Gastrocnemius medialis (tissue), 4 donors: ENCODE measurements at regions not wholly inside any gene's neighbourhood (a gene's known extent, or its start where the extent isn't known, plus 50 kb on each side); places are given as distances from the start of the nearest gene placed in this dataset.

ENCODE experiments used
- ATAC-seq, 2 donors: fragments of 150-250 bp; one replicate each; pipeline ENCODE4 v1.9.1; 2016
- DNase-seq, 2 donors: peaks; one replicate each; pipeline ENCODE4 v3.0.0-alpha.2; 2019
- H3K27ac ChIP-seq, 4 donors: fragments of 200-600 bp; sonication (generic); 1 replicate in 1 of 4; 2 replicates in 3 of 4; pipeline ENCODE4 v1.5.1; 2016 to 2018; ENCODE audit warnings: mild to moderate bottlenecking in 2 of 4, moderate library complexity in 1 of 4
- H3K27me3 ChIP-seq, 3 donors: fragments of 200-600 bp; sonication (generic) in 2 of 3; 1 replicate in 1 of 3; 2 replicates in 2 of 3; pipeline versions ENCODE4 v1.5.1 to v1.6.0; 2016 to 2019; ENCODE audit warnings: mild to moderate bottlenecking in 1 of 3, moderate library complexity in 1 of 3
- H3K36me3 ChIP-seq, 2 donors: fragments of 200-600 bp; sonication (generic) in 1 of 2; one replicate each; pipeline ENCODE4 v1.5.1; 2017 to 2018
- H3K4me1 ChIP-seq, 2 donors: fragments of 200-600 bp; sonication (generic) in 1 of 2; one replicate each; pipeline ENCODE4 v1.5.1; 2016 to 2017; ENCODE audit warnings: mild to moderate bottlenecking in 2 of 2
- H3K4me3 ChIP-seq, 4 donors: fragments of 200-600 bp; sonication (generic) in 3 of 4; 1 replicate in 1 of 4; 2 replicates in 3 of 4; pipeline ENCODE4 v1.5.1; 2016 to 2019; ENCODE audit warnings: mild to moderate bottlenecking in 2 of 4
- H3K9me3 ChIP-seq, 3 donors: fragments of 200-600 bp; sonication (generic) in 2 of 3; 1 replicate in 1 of 3; 2 replicates in 2 of 3; pipeline ENCODE4 v1.5.1; 2016 to 2019
- POLR2A ChIP-seq, 2 donors: fragments of 450-650 bp; IDR thresholded peaks; one replicate each; pipeline ENCODE4 v1.6.1; 2017; ENCODE audit warnings: antibody characterized with exemption in 2 of 2, mild to moderate bottlenecking in 2 of 2, moderate library complexity in 2 of 2
- in situ Hi-C, 4 donors: fragments of 200-750 bp; cut with MboI; loops; one replicate each; pipeline versions ENCODE4 v1.15.0 to v1.8.0; 2017; ENCODE audit warnings: low sequenced_read_pairs in 4 of 4
- intact Hi-C: fragments of 100-400 bp; cut with DNase I; formaldehyde crosslinking; loops from one replicate; pipeline ENCODE4 v1.15.1; 2023; ENCODE audit warnings: low total_unique reads
- TF ChIP-seq, protein P1 (sequence below), 5 experiments: fragments of 450-650 bp in 3 of 5; fragments of 200-600 bp in 2 of 5; sonication (generic) in 2 of 5; IDR thresholded peaks in 4 of 5; conservative IDR thresholded peaks in 1 of 5; 1 replicate in 4 of 5; 2 replicates in 1 of 5; pipeline ENCODE4 v1.5.1; 2016 to 2019; ENCODE audit warnings: antibody characterized with exemption in 5 of 5, mild to moderate bottlenecking in 3 of 5, moderate library complexity in 3 of 5

DNA sequence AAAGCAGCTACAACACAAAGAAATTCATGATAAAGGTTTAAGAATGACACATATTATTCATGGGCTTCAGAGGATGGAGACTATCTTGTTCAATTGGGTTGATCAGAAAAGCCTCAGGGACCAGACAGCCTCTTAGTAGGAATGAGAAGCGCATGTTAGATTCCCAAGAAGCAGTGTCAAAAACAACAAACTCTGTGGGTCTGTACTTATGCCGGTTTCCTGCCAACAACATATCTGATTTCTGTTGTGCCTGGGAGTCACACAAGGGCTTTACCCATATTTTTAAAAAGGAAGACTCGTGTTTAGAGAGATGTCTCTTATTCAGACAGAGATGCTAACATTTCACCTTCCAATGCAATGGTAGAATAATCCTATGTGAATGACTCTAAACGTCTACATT, 2180.6 kb upstream of the CELF4 start:
- in situ Hi-C loops, result no loop called here
- ATAC-seq, result no peak

DNA sequence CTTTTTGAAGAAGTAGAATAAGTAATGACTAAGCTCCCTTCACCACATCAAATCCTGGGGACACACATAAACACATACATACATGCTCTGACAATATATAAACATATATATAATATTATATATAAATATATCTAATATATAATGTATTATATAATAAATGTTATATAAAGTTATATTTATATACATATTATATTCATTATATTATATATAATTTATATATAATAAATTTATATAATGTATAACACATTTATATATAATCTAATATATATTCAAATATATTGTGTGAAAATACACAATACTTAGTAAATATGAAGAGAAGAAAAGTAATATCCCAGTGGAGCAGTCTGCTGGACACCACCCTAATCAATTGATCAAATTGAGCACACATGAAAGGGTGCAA, 2177.9 kb upstream of the CELF4 start:
- no peaks in the 10 kb centered on the region for H3K9me3 ChIP-seq
- H3K36me3 ChIP-seq, result no peaks in the 10 kb centered on the region
- in situ Hi-C loops (no loop called here), intact Hi-C loops (no loop called here)
- ATAC-seq, result no peak
- no peak overlapping the region for H3K4me3 ChIP-seq
- H3K4me1 ChIP-seq, result no peaks in the 10 kb centered on the region
- no peaks in the 10 kb centered on the region for H3K27me3 ChIP-seq
- no peak for DNase-seq
- TF ChIP-seq, protein P1, sequence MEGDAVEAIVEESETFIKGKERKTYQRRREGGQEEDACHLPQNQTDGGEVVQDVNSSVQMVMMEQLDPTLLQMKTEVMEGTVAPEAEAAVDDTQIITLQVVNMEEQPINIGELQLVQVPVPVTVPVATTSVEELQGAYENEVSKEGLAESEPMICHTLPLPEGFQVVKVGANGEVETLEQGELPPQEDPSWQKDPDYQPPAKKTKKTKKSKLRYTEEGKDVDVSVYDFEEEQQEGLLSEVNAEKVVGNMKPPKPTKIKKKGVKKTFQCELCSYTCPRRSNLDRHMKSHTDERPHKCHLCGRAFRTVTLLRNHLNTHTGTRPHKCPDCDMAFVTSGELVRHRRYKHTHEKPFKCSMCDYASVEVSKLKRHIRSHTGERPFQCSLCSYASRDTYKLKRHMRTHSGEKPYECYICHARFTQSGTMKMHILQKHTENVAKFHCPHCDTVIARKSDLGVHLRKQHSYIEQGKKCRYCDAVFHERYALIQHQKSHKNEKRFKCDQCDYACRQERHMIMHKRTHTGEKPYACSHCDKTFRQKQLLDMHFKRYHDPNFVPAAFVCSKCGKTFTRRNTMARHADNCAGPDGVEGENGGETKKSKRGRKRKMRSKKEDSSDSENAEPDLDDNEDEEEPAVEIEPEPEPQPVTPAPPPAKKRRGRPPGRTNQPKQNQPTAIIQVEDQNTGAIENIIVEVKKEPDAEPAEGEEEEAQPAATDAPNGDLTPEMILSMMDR (IDR thresholded peaks at IDR 0.05 in 4 of 5, conservative IDR thresholded peaks at IDR 0.05 in 1 of 5), result no peak
- TF ChIP-seq POLR2A (IDR thresholded peaks at IDR 0.05), result no peak
- no peak overlapping the region for H3K27ac ChIP-seq

More for the DNA sequence above, 2180.6 kb upstream of the CELF4 start:
- Histone ChIP-seq H3K9me3 (no peaks in the 10 kb centered on the region), H3K4me1 (no peaks in the 10 kb centered on the region), H3K4me3 (no peak overlapping the region), H3K27me3 (no peaks in the 10 kb centered on the region), H3K36me3 (no peaks in the 10 kb centered on the region), H3K27ac (no peak overlapping the region)
- intact Hi-C loops, result no loop called here
- no peak for TF ChIP-seq POLR2A (IDR thresholded peaks at IDR 0.05)
- TF ChIP-seq, protein P1 (IDR thresholded peaks at IDR 0.05 in 4 of 5, conservative IDR thresholded peaks at IDR 0.05 in 1 of 5), result no peak
- no peak for DNase-seq

DNA sequence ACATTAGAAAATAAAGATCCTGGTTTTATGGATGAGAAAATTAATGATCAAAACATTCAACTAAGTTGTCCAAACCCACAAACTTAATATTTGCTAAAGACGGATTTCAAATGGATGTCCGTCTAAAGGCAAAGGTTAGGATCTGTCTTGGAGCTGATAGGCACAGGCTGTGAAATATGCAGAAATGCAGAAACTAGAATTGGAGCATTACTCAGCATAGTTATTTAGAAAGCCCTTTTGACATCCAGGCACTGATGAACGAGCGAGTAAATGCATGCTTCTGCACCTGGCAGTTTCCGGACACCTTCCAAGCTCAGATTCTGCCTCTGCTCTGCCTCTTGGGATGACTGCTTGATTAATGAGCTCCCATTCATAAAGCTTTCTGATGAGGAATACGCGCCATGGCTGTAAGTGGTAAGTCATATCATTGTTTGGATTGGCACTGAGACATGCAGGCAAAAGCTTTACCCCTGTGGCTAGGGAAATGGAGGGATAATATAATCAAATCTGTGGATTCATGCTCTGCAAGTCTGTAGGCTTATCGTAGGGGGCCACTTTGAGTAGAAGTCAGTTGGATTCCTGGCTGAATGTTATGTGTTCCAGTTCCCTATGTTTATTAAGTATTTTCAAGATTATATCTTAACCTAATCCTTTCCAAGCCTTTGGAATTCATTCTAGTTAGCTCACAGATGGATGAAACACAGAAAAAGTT, 2176.3 kb upstream of the CELF4 start:
- Histone ChIP-seq H3K9me3 (no peaks in the 10 kb centered on the region), H3K27me3 (no peaks in the 10 kb centered on the region), H3K36me3 (no peaks in the 10 kb centered on the region), H3K27ac (no peak overlapping the region), H3K4me1 (no peaks in the 10 kb centered on the region), H3K4me3 (no peak overlapping the region)
- in situ Hi-C loops, result no loop called here
- no peak for TF ChIP-seq POLR2A (IDR thresholded peaks at IDR 0.05)
- TF ChIP-seq, protein P1 (IDR thresholded peaks at IDR 0.05 in 4 of 5, conservative IDR thresholded peaks at IDR 0.05 in 1 of 5), result no peak
- DNase-seq (no peak), ATAC-seq (no peak)
- intact Hi-C loops, result no loop called here

DNA sequence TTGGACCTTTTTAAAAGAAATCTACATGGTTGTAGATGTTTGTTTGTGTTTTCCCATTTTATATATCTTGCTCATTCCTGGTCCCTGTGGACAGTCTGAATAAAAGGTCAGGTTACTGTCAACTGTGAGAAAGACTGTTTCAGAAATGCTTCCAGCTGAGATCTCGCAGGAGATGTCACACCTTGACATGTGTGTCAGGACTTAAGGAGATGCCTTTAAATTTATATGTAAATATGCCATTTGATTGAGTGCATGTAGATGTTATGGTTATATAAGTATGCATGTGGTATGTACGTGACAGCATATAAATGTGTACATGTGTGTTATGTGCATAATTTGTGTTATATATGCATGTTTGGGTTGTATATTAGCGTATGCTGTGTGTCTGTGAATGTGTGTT, 2172.3 kb upstream of the CELF4 start:
- ATAC-seq (no peak), DNase-seq (no peak)
- Histone ChIP-seq H3K27ac (no peak overlapping the region), H3K4me3 (no peak overlapping the region), H3K27me3 (no peaks in the 10 kb centered on the region), H3K4me1 (no peaks in the 10 kb centered on the region), H3K9me3 (no peaks in the 10 kb centered on the region), H3K36me3 (no peaks in the 10 kb centered on the region)
- intact Hi-C loops, result no loop called here
- TF ChIP-seq POLR2A (IDR thresholded peaks at IDR 0.05), result no peak
- TF ChIP-seq, protein P1 (IDR thresholded peaks at IDR 0.05 in 4 of 5, conservative IDR thresholded peaks at IDR 0.05 in 1 of 5), result no peak
- in situ Hi-C loops, result no loop called here

DNA sequence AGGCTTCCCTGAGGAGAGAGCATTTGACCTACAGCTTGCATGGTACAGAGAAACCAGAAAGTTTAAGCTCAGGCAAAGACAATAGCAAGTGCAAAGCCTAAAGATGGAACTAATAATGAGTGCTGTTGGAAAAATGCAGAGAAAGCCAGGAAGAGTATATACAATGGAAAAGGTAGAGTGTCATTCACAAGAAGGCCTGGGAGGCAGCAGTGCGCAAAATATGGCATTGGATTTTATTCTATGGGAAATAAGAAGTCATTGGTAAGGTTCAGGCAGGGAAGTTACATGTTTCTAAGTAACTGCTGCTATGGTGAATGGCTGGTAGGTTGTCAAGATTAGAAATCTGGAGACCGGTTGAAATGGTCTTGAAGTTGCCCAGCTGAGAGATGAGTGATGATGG, 2167.3 kb upstream of the CELF4 start:
- in situ Hi-C loops, result no loop called here
- ATAC-seq, result no peak
- TF ChIP-seq, protein P1 (IDR thresholded peaks at IDR 0.05 in 4 of 5, conservative IDR thresholded peaks at IDR 0.05 in 1 of 5), result no peak
- no peak for TF ChIP-seq POLR2A (IDR thresholded peaks at IDR 0.05)

More for the DNA sequence above, 2167.3 kb upstream of the CELF4 start:
- Histone ChIP-seq H3K27ac (no peak overlapping the region), H3K9me3 (no peaks in the 10 kb centered on the region), H3K36me3 (no peaks in the 10 kb centered on the region), H3K27me3 (no peaks in the 10 kb centered on the region), H3K4me3 (no peak overlapping the region), H3K4me1 (no peaks in the 10 kb centered on the region)
- DNase-seq, result no peak
- intact Hi-C loops, result no loop called here
